ENCODE measurements at regions not wholly inside any gene's neighbourhood (a gene's known extent, or its start where the extent isn't known, plus 50 kb on each side); places are given as distances from the start of the nearest gene placed in this dataset.

DNA sequence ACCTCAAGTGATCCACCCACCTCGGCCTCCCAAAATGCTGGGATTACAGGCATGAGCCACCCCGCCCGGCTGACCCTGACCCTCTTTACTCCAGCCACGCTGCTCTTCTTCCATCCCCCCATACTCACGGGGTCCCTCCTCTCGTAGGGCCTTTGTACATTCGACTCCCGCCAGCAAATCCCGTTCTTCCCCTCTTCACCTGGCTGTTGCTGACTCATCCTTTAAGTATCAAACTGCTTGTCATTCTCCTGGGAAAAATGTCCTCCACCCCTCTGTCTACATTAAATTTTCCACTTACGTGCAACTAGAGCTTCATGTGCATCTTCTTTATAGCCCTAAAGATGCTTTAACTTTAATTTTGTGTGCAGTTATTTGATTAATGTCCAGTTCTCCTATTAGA is 203.1 kb downstream of the OPA1 start:
- no peak for TF ChIP-seq CTCF (IDR thresholded peaks at IDR 0.05)
- TF ChIP-seq POLR2A (IDR thresholded peaks at IDR 0.05) = no peak

All from prostate gland (tissue), 2 donors.